Ovary (tissue), 7 donors: ENCODE measurements at regions not wholly inside any gene's neighbourhood (a gene's known extent, or its start where the extent isn't known, plus 50 kb on each side); places are given as distances from the start of the nearest gene placed in this dataset.

ENCODE experiments used
- DNase-seq, 5 donors: peaks; one replicate each; pipeline ENCODE4 v3.0.0-alpha.2; 2019 to 2020
- H3K27ac ChIP-seq, 2 donors: fragments of 200-600 bp; one replicate each; pipeline versions ENCODE4 v1.5.1 to v1.8.0; 2019 to 2022
- H3K27me3 ChIP-seq: fragments of 200-600 bp; one replicate; pipeline ENCODE4 v1.8.0; 2022
- H3K36me3 ChIP-seq: fragments of 200-600 bp; sonication (generic); one replicate; pipeline ENCODE4 v1.5.1; 2019
- H3K4me1 ChIP-seq: one replicate; pipeline ENCODE4 v1.8.1; 2013; ENCODE audit warnings: mild to moderate bottlenecking, moderate library complexity; ENCODE audit not compliant: insufficient read depth
- H3K4me3 ChIP-seq: fragments of 200-600 bp; sonication (generic); one replicate; pipeline ENCODE4 v1.5.1; 2017
- H3K9me3 ChIP-seq, 2 donors: fragments of 200-600 bp in 1 of 2; sonication (generic) in 1 of 2; one replicate each; pipeline versions ENCODE4 v1.5.1 to v1.8.1; 2013 to 2019; ENCODE audit warnings: mild to moderate bottlenecking in 1 of 2, moderate library complexity in 1 of 2
- EP300 ChIP-seq: sonication (generic); formaldehyde crosslinking; IDR thresholded peaks from one replicate; pipeline ENCODE4 v1.6.1; 2017; ENCODE audit warnings: antibody characterized with exemption
- POLR2A ChIP-seq: fragments of 450-650 bp; IDR thresholded peaks from one replicate; pipeline ENCODE4 v1.6.1; 2017; ENCODE audit warnings: antibody characterized with exemption, mild to moderate bottlenecking, moderate library complexity
- WGBS, 3 donors: extraction: QIAGEN DNeasy Blood & Tissue Kit in 1 of 3; methylation state at CpG; one replicate each; pipeline versions ENCODE4 v1.1.5 to v1.1.7; 2013 to 2017; 5-methylcytosine and 5-hydroxymethylcytosine counted together
- intact Hi-C, 4 donors: fragments of 100-400 bp; cut with DNase I; formaldehyde crosslinking; loops; one replicate each; pipeline versions ENCODE4 v1.11.0 to v1.15.1; 2022 to 2023
- TF ChIP-seq, protein P1 (sequence below), 3 donors: fragments of 450-650 bp in 2 of 3; fragments of 200-600 bp in 1 of 3; IDR thresholded peaks; one replicate each; pipeline versions ENCODE4 v1.5.1 to v1.8.0; 2016 to 2022; ENCODE audit warnings: antibody characterized with exemption in 3 of 3, mild to moderate bottlenecking in 1 of 3
- donor health status: DM: no; HTN: no; CAD: no; lungs with moderate emphysema.
- donor health status: DM: no; HTN: no; CAD: no.
- donor health status: Bipolar disorder and iron deficiency.
- donor health status: DM: no; HTN: no; CAD: no.
- donor health status: DM: yes; HTN: yes; CAD: no.

DNA sequence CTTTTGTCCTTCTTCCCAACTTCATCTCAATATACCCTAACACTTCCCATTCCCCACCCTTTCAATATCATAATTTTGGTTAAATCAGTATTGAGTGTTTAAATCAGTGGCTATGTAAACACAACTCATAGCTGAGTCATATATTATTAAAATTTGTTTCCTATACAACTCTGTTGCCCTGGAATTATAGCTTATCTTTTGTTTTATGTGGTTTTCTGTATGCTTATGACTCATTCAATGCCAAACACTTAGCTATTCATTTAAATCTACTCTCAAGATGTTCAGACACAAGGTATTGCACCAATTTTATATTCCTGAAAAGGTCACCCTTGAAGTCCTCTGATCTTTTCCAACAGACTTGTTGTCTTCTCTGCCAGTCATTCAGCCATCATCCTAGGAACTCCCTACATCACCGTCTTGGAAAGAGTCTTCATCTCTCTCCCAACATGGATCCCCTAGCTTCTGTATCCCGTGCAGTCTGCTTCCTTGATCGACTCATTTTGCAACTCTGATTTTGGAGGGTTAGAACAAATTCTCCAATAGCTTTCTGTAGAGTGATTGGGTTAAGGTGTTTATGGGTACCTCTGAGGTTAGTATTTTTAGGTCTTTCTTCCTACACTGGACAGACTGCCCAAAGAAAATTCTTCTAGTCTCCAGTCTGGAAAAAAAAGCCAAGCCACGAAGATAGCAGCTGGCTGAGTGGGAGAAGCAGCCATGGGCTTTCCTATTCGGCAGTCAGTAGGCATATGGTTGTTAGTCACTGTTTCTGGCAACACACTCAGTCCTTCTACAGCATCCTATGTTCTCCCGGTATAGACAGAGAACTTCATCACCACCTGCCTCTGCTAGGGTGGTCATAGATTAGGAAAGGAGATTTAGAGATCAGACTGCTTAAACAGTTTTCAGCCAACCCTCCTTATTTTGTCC lies 102.1 kb downstream of the CRPPA start:
- 87 to 93% (median 90%) methylated on average over 6 of the region's 6 CpGs for WGBS, 3 donors
- H3K36me3 ChIP-seq, result no peaks in the 10 kb centered on the region
- no peaks in the 10 kb centered on the region for H3K9me3 ChIP-seq
- intact Hi-C loops, result no loop called here
- no peak for DNase-seq
- H3K4me1 ChIP-seq, result no peaks in the 10 kb centered on the region
- no peak overlapping the region for H3K4me3 ChIP-seq
- no peak overlapping the region for H3K27ac ChIP-seq
- TF ChIP-seq, protein P1, sequence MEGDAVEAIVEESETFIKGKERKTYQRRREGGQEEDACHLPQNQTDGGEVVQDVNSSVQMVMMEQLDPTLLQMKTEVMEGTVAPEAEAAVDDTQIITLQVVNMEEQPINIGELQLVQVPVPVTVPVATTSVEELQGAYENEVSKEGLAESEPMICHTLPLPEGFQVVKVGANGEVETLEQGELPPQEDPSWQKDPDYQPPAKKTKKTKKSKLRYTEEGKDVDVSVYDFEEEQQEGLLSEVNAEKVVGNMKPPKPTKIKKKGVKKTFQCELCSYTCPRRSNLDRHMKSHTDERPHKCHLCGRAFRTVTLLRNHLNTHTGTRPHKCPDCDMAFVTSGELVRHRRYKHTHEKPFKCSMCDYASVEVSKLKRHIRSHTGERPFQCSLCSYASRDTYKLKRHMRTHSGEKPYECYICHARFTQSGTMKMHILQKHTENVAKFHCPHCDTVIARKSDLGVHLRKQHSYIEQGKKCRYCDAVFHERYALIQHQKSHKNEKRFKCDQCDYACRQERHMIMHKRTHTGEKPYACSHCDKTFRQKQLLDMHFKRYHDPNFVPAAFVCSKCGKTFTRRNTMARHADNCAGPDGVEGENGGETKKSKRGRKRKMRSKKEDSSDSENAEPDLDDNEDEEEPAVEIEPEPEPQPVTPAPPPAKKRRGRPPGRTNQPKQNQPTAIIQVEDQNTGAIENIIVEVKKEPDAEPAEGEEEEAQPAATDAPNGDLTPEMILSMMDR (IDR thresholded peaks at IDR 0.05), result no peak
- TF ChIP-seq EP300 (no peak), POLR2A (no peak)
- no peaks in the 10 kb centered on the region for H3K27me3 ChIP-seq

DNA sequence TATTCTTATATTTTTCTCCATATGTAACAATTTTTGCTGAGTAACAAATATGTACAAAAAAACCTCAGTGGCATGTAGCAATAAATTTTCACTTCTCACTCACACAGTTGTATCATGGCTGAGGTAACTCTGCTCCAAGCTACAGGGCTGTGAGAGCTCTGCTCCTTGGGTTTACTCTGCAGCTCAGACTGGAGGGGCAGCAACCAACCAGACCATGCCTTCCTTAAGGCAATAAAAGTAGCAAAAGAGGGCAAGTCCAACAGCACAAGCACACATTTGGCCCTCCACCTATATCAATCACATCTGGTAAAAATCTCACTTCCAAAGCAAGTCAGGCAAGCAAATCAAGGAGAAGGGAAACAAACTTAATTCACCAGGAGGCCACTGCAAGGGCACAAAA lies 102.9 kb downstream of the CRPPA start:
- TF ChIP-seq EP300 (no peak), POLR2A (no peak)
- TF ChIP-seq, protein P1 (IDR thresholded peaks at IDR 0.05), result no peak
- no peaks in the 10 kb centered on the region for H3K36me3 ChIP-seq
- no peak for DNase-seq
- no peak overlapping the region for H3K27ac ChIP-seq
- intact Hi-C loops, result no loop called here
- no peaks in the 10 kb centered on the region for H3K9me3 ChIP-seq
- H3K27me3 ChIP-seq, result no peaks in the 10 kb centered on the region
- H3K4me1 ChIP-seq, result no peaks in the 10 kb centered on the region
- H3K4me3 ChIP-seq, result no peak overlapping the region

DNA sequence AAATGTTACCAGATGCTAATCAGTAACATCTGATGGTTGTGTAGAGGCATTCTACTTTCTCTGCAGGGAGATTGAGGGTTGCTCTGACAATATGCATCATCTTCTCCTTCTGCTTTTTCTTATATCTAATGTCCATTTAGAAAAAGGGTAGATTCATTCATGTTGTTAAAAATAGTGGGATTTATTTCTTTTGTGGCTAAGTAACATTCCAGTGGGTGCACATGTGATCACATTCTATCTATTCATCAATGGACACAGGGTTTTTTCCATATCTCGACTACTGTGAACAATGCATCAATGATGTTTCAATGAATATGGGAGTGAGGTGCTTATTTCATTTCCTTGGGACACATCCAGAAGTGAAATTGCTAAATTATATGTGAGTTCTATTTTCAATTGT lies 103.9 kb downstream of the CRPPA start:
- H3K36me3 ChIP-seq, result no peaks in the 10 kb centered on the region
- no peak overlapping the region for H3K4me3 ChIP-seq
- no peak for TF ChIP-seq POLR2A
- H3K27ac ChIP-seq, result no peak overlapping the region
- no peak for DNase-seq
- H3K27me3 ChIP-seq, result no peaks in the 10 kb centered on the region
- no peaks in the 10 kb centered on the region for H3K9me3 ChIP-seq
- 88 to 98% (median 95%) methylated on average over 1 of the region's 1 CpG for WGBS, 3 donors
- no peaks in the 10 kb centered on the region for H3K4me1 ChIP-seq
- intact Hi-C loops, result no loop called here

DNA sequence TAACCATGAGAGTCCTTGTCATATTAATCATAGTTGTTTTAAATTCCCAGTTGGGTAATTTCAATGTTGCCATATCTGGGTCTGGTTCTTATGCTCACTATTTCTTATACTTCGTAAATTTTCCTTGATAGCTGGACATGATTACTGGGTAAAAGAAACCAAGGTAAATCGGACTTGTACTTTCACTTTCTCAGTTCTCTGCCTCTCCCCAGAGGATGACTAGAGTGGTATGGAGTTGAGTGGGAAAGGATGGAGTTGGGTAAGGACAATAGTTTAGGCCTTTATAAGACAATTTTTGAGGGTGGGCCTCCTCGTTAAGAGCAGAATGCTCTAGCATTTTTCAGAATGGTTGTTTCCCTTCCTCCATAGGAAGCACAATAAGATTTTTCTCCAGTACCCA lies 106.1 kb downstream of the CRPPA start:
- Histone ChIP-seq H3K27ac (no peak overlapping the region), H3K9me3 (no peaks in the 10 kb centered on the region), H3K27me3 (no peaks in the 10 kb centered on the region), H3K4me3 (no peak overlapping the region), H3K4me1 (no peaks in the 10 kb centered on the region), H3K36me3 (no peaks in the 10 kb centered on the region)
- no peak for DNase-seq
- WGBS, 3 donors, result 84 to 91% (median 89%) methylated on average over 3 of the region's 3 CpGs
- TF ChIP-seq, protein P1 (IDR thresholded peaks at IDR 0.05), result no peak
- TF ChIP-seq EP300 (no peak), POLR2A (no peak)
- intact Hi-C loops, result no loop called here

DNA sequence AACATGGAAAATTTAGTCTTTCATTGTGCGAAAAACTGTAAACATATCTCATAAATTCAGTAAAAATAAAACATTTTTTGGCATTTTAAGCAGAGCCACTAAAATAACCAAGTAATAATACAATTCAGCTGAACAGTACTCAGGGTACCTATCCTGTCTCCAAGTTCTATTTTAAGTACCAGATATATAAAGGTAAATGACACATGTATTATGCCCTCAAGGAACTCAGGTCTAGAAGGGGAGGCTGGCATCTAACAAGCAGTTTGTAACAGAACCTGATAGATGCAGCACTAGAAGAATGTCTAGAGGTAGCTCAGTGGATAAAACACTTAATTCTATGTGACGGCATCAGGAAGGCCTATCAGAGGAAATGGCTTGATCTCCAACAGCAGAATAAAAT lies 112.2 kb downstream of the CRPPA start:
- WGBS, 3 donors, result 90 to 95% (median 91%) methylated on average over 2 of the region's 2 CpGs
- no peak for TF ChIP-seq EP300
- TF ChIP-seq POLR2A, result no peak
- TF ChIP-seq, protein P1 (IDR thresholded peaks at IDR 0.05), result no peak
- intact Hi-C loops, result no loop called here
- H3K9me3 ChIP-seq, result no peaks in the 10 kb centered on the region
- H3K4me1 ChIP-seq, result no peaks in the 10 kb centered on the region
- H3K36me3 ChIP-seq, result no peaks in the 10 kb centered on the region
- DNase-seq, result no peak
- H3K4me3 ChIP-seq, result no peak overlapping the region
- no peaks in the 10 kb centered on the region for H3K27me3 ChIP-seq
- H3K27ac ChIP-seq, result no peak overlapping the region
